ENCODE measurements at regions not wholly inside any gene's neighbourhood (a gene's known extent, or its start where the extent isn't known, plus 50 kb on each side); places are given as distances from the start of the nearest gene placed in this dataset.
"Not testable (repeated sequence)": the region's sequence is repeated elsewhere in the genome, so short reads cannot be mapped to it uniquely, and the experiment has no call there.

DNA sequence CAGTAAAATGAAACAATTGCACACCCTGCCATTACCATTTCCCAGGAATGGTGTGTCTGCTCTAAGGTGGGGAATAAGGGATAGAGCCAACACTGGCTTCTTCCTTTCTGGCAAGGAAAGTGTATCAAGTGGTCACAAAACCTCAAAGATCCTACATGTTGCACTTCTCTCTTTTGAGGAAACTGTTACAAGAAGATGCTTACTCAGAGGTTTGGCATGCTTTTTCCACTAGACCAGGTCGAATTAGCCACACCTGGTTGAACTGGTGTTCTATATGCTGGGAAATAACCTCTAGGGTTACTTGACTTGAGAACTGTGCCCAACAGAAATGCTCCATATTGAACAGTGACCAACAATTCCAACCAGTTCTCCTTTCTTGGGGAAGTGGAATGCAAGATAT is 102.9 kb downstream of the LRRN1 start:
- no peaks in the 10 kb centered on the region for H3K4me1 ChIP-seq (ENCODE audit: control insufficient read depth in 5 of 5, insufficient read depth in 5 of 5, low read length in 5 of 5)
- H3K9me3 ChIP-seq (ENCODE audit: control insufficient read depth in 5 of 5, low read length in 5 of 5), result peaks cover 0 to 3% (median 0%) of the 10 kb centered on the region in 5 donors
- no peaks in the 10 kb centered on the region for H3K36me3 ChIP-seq (ENCODE audit: control insufficient read depth in 5 of 5, insufficient read depth in 5 of 5, low read length in 5 of 5)
- H3K9ac ChIP-seq (ENCODE audit: low read length in 5 of 5), result no peak overlapping the region
- no peaks in the 10 kb centered on the region for H3K27me3 ChIP-seq (ENCODE audit: control insufficient read depth in 5 of 5, insufficient read depth in 4 of 5, low read length in 5 of 5)
- no peak overlapping the region for H3K4me3 ChIP-seq (ENCODE audit: low read depth in 1 of 5, low read length in 5 of 5)
- H3K27ac ChIP-seq (ENCODE audit: low read depth, low read length), result no peak overlapping the region

DNA sequence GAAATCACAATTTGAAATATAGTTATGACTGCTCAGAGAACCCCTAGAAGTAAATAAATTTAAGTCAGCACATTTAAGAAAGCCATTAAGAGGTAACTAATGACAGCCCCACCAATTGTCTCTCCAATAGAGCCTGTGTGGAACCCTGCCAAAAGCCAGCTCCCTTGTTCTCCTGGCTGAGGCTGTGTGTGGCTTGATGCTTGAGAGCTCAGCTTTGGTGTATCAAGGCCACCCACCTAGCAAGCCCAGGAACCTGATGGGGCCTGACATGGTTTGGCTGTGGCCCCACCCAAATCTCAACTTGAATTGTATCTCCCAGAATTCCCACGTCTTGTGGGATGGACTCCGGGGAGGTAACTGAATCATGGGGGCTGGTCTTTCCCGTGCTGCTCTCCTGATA is 106.9 kb downstream of the LRRN1 start:
- Histone ChIP-seq H3K9ac (ENCODE audit: low read length in 5 of 5) (no peak overlapping the region), H3K27ac (ENCODE audit: low read depth, low read length) (no peak overlapping the region), H3K27me3 (ENCODE audit: control insufficient read depth in 5 of 5, insufficient read depth in 4 of 5, low read length in 5 of 5) (no peaks in the 10 kb centered on the region), H3K36me3 (ENCODE audit: control insufficient read depth in 5 of 5, insufficient read depth in 5 of 5, low read length in 5 of 5) (no peaks in the 10 kb centered on the region), H3K4me1 (ENCODE audit: control insufficient read depth in 5 of 5, insufficient read depth in 5 of 5, low read length in 5 of 5) (no peaks in the 10 kb centered on the region), H3K4me3 (ENCODE audit: low read depth in 1 of 5, low read length in 5 of 5) (no peak overlapping the region), H3K9me3 (ENCODE audit: control insufficient read depth in 5 of 5, low read length in 5 of 5) (no peaks in the 10 kb centered on the region)

DNA sequence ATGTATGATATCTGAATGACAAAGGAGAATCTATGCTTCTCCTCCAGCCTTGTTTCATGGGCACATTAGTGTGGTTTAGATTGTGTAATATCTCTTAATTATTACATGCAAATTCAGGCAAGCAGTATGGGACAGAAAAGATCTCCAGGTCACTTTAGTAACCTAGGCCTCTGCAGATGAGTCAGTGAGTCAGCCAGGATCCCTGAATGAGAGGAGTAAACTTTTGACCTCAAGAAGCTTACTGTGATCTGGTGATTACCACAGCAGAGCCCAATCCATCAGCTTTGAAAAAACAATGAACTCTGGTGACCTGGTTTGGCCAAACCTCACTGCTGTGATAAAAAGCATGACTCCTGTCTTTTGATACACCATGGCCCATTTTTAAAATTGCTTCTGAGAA is 107.8 kb downstream of the LRRN1 start:
- Histone ChIP-seq H3K4me1 (ENCODE audit: control insufficient read depth in 5 of 5, insufficient read depth in 5 of 5, low read length in 5 of 5) (no peaks in the 10 kb centered on the region), H3K27ac (ENCODE audit: low read depth, low read length) (no peak overlapping the region), H3K27me3 (ENCODE audit: control insufficient read depth in 5 of 5, insufficient read depth in 4 of 5, low read length in 5 of 5) (no peaks in the 10 kb centered on the region), H3K4me3 (ENCODE audit: low read depth in 1 of 5, low read length in 5 of 5) (no peak overlapping the region), H3K9me3 (ENCODE audit: control insufficient read depth in 5 of 5, low read length in 5 of 5) (no peaks in the 10 kb centered on the region), H3K36me3 (ENCODE audit: control insufficient read depth in 5 of 5, insufficient read depth in 5 of 5, low read length in 5 of 5) (no peaks in the 10 kb centered on the region), H3K9ac (ENCODE audit: low read length in 5 of 5) (no peak overlapping the region)

DNA sequence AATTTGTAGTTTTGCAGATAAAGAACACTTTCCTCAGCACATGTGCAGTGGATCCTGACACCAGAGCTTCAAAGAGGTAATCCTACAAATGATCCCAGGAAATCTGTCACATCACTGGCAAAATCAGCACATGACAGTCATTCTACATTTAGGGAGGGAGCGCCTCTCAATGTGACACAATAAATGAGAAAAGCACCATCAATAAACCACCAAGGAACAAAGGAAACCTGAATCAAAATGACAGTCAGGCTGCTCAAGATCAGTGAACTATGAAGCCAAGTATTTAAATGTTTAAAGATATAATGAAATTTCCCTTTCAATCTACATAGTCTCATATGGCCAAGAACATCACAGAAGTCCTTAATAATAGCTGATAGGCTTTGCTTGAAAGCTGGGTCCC is 119.5 kb downstream of the LRRN1 start:
- Histone ChIP-seq H3K4me1 (ENCODE audit: control insufficient read depth in 5 of 5, insufficient read depth in 5 of 5, low read length in 5 of 5) (no peaks in the 10 kb centered on the region), H3K27me3 (ENCODE audit: control insufficient read depth in 5 of 5, insufficient read depth in 4 of 5, low read length in 5 of 5) (no peaks in the 10 kb centered on the region), H3K9me3 (ENCODE audit: control insufficient read depth in 5 of 5, low read length in 5 of 5) (no peaks in the 10 kb centered on the region), H3K9ac (ENCODE audit: low read length in 5 of 5) (no peak overlapping the region), H3K4me3 (ENCODE audit: low read depth in 1 of 5, low read length in 5 of 5) (no peak overlapping the region), H3K36me3 (ENCODE audit: control insufficient read depth in 5 of 5, insufficient read depth in 5 of 5, low read length in 5 of 5) (no peaks in the 10 kb centered on the region), H3K27ac (ENCODE audit: low read depth, low read length) (no peak overlapping the region)

DNA sequence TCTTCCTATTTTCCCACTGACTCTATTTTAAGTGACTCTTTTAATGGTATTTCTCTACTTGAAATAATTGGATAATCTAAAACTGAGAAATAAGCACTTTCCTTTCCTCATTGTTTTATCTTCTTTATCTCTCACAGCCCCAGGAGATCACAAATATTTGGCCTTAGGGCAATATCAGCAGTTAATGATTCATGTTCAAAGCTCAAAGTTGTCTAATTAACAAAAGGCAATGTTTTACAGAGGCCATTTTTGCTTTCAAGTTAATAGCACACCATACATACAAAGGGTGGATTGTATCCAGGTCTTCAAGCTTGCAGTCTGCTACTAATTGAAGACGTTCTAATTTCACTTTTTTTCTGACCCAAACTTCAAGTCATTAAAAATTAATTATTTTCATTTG is 120.1 kb downstream of the LRRN1 start:
- Histone ChIP-seq H3K9ac (ENCODE audit: low read length in 5 of 5) (no peak overlapping the region), H3K4me1 (ENCODE audit: control insufficient read depth in 5 of 5, insufficient read depth in 5 of 5, low read length in 5 of 5) (no peaks in the 10 kb centered on the region), H3K9me3 (ENCODE audit: control insufficient read depth in 5 of 5, low read length in 5 of 5) (no peaks in the 10 kb centered on the region), H3K27me3 (ENCODE audit: control insufficient read depth in 5 of 5, insufficient read depth in 4 of 5, low read length in 5 of 5) (no peaks in the 10 kb centered on the region), H3K36me3 (ENCODE audit: control insufficient read depth in 5 of 5, insufficient read depth in 5 of 5, low read length in 5 of 5) (no peaks in the 10 kb centered on the region), H3K4me3 (ENCODE audit: low read depth in 1 of 5, low read length in 5 of 5) (no peak overlapping the region), H3K27ac (ENCODE audit: low read depth, low read length) (no peak overlapping the region)

DNA sequence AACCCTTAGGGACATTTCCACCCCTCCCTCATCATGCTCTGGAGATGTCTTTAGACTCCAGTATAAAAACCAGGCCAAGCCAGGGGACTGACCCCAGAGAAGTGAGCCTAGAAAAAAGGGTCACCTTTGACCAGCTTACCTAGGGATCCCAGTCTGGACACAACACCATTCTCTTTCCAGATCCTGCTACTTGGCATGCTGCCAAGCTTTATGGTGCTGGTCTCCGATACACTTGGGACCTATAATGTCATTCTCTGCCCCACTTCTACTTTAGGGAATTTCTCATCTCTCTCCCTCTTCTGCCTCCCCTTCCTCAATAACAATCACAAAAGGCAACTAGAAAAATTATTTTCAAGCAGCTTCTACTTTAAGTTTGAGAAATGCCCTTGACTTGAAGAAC is 124.4 kb downstream of the LRRN1 start:
- H3K4me3 ChIP-seq (ENCODE audit: low read depth in 1 of 5, low read length in 5 of 5), result no peak overlapping the region
- H3K4me1 ChIP-seq (ENCODE audit: control insufficient read depth in 5 of 5, insufficient read depth in 5 of 5, low read length in 5 of 5), result no peaks in the 10 kb centered on the region
- H3K27me3 ChIP-seq (ENCODE audit: control insufficient read depth in 5 of 5, insufficient read depth in 4 of 5, low read length in 5 of 5), result no peaks in the 10 kb centered on the region
- H3K9me3 ChIP-seq (ENCODE audit: control insufficient read depth in 5 of 5, low read length in 5 of 5), result no peaks in the 10 kb centered on the region
- no peak overlapping the region for H3K27ac ChIP-seq (ENCODE audit: low read depth, low read length)
- no peak overlapping the region for H3K9ac ChIP-seq (ENCODE audit: low read length in 5 of 5)
- no peaks in the 10 kb centered on the region for H3K36me3 ChIP-seq (ENCODE audit: control insufficient read depth in 5 of 5, insufficient read depth in 5 of 5, low read length in 5 of 5)

DNA sequence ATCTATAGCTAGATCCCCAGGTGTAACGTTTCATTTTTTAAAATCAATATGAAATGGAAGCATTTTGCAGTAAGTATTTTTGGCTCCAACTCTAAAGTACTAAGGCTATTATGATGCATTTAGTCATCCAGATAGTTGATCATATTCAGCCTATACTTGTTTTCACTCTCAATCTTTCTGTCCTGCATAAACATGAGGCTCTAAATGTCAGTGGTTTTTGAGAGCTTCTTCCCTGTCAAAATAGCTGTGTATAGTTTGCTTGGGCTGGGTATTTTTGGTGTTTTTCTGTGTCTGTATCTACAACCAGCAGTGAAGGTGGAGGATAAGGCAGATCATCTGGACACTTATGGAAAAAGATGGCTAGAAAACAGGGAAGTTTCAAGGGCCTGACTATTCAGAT is 128.0 kb downstream of the LRRN1 start:
- Histone ChIP-seq H3K27me3 (ENCODE audit: control insufficient read depth in 5 of 5, insufficient read depth in 4 of 5, low read length in 5 of 5) (no peaks in the 10 kb centered on the region), H3K9ac (ENCODE audit: low read length in 5 of 5) (no peak overlapping the region), H3K4me1 (ENCODE audit: control insufficient read depth in 5 of 5, insufficient read depth in 5 of 5, low read length in 5 of 5) (no peaks in the 10 kb centered on the region), H3K36me3 (ENCODE audit: control insufficient read depth in 5 of 5, insufficient read depth in 5 of 5, low read length in 5 of 5) (peaks cover 0 to 4% (median 0%) of the 10 kb centered on the region in 5 donors), H3K27ac (ENCODE audit: low read depth, low read length) (no peak overlapping the region), H3K4me3 (ENCODE audit: low read depth in 1 of 5, low read length in 5 of 5) (no peak overlapping the region), H3K9me3 (ENCODE audit: control insufficient read depth in 5 of 5, low read length in 5 of 5) (peaks cover 0 to 16% (median 11%) of the 10 kb centered on the region in 5 donors)

DNA sequence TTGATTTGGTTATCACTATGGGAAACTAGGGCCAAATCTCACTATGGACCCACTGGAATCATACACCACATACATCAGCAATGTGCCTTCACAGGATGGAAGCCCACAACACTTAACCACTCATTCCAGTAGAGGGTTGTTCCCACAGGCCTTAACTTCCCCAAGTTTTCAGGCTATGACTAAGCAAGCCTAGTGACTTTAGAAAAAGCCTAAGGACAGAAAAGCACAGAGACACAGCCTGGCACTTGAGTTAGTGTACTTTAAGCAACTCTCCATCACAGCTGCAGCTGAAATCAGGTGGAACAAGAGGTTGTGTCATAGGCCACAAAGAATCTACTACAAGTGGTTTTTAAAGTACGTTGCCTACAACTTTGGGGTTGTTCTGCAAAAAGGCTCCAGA is 128.7 kb downstream of the LRRN1 start:
- Histone ChIP-seq H3K9me3 (ENCODE audit: control insufficient read depth in 5 of 5, low read length in 5 of 5) (peaks cover 0 to 16% (median 11%) of the 10 kb centered on the region in 5 donors), H3K27ac (ENCODE audit: low read depth, low read length) (no peak overlapping the region), H3K27me3 (ENCODE audit: control insufficient read depth in 5 of 5, insufficient read depth in 4 of 5, low read length in 5 of 5) (no peaks in the 10 kb centered on the region), H3K36me3 (ENCODE audit: control insufficient read depth in 5 of 5, insufficient read depth in 5 of 5, low read length in 5 of 5) (peaks cover 0 to 4% (median 0%) of the 10 kb centered on the region in 5 donors), H3K9ac (ENCODE audit: low read length in 5 of 5) (no peak overlapping the region), H3K4me3 (ENCODE audit: low read depth in 1 of 5, low read length in 5 of 5) (no peak overlapping the region), H3K4me1 (ENCODE audit: control insufficient read depth in 5 of 5, insufficient read depth in 5 of 5, low read length in 5 of 5) (no peaks in the 10 kb centered on the region)

DNA sequence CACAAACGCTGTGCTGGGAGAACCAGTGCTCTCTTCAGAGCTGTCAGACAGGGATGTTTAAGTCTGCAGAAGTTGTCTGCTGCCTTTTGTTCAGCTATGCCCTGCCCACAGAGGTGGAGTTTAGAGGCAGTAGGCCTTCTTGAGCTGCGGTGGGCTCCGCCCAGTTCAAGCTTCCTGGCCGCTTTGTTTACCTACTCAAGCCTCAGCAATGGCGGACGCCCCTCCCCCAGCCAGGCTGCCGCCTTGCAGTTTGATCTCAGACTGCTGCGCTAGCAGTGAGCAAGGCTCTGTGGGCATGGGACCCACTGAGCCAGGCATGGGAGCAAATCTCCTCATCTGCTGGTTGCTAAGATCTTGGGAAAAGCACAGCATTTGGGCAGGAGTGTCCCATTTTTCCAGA is 142.1 kb downstream of the LRRN1 start:
- peaks cover 0 to 11% (median 8%) of the 10 kb centered on the region in 5 donors for H3K9me3 ChIP-seq (ENCODE audit: control insufficient read depth in 5 of 5, low read length in 5 of 5)
- H3K4me3 ChIP-seq (ENCODE audit: low read depth in 1 of 5, low read length in 5 of 5); H3K27me3 ChIP-seq (ENCODE audit: control insufficient read depth in 5 of 5, insufficient read depth in 4 of 5, low read length in 5 of 5); H3K27ac ChIP-seq (ENCODE audit: low read depth, low read length); H3K9ac ChIP-seq (ENCODE audit: low read length in 5 of 5); H3K4me1 ChIP-seq (ENCODE audit: control insufficient read depth in 5 of 5, insufficient read depth in 5 of 5, low read length in 5 of 5); H3K36me3 ChIP-seq (ENCODE audit: control insufficient read depth in 5 of 5, insufficient read depth in 5 of 5, low read length in 5 of 5): not testable (repeated sequence)

DNA sequence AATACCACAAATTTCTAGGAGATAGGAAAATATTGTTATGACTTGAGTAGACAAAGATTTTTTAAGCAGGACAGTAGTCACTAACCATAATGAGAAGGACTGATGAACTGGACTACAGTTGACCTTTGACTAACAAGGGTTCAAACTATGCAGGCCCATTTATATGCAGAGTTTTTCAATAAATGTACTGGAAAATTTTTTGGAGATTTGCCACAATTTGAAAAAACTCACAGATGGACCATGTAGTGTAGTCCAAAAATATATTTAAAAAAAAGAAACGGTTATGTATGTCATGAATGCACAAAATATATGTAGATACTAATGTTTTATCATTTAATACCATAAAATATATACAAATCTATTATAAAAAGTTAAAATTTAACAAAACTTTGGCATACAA is 151.8 kb downstream of the LRRN1 start:
- Histone ChIP-seq H3K36me3 (ENCODE audit: control insufficient read depth in 5 of 5, insufficient read depth in 5 of 5, low read length in 5 of 5) (no peaks in the 10 kb centered on the region), H3K27me3 (ENCODE audit: control insufficient read depth in 5 of 5, insufficient read depth in 4 of 5, low read length in 5 of 5) (no peaks in the 10 kb centered on the region), H3K9ac (ENCODE audit: low read length in 5 of 5) (no peak overlapping the region), H3K4me1 (ENCODE audit: control insufficient read depth in 5 of 5, insufficient read depth in 5 of 5, low read length in 5 of 5) (no peaks in the 10 kb centered on the region), H3K4me3 (ENCODE audit: low read depth in 1 of 5, low read length in 5 of 5) (no peak overlapping the region), H3K9me3 (ENCODE audit: control insufficient read depth in 5 of 5, low read length in 5 of 5) (no peaks in the 10 kb centered on the region), H3K27ac (ENCODE audit: low read depth, low read length) (no peak overlapping the region)

DNA sequence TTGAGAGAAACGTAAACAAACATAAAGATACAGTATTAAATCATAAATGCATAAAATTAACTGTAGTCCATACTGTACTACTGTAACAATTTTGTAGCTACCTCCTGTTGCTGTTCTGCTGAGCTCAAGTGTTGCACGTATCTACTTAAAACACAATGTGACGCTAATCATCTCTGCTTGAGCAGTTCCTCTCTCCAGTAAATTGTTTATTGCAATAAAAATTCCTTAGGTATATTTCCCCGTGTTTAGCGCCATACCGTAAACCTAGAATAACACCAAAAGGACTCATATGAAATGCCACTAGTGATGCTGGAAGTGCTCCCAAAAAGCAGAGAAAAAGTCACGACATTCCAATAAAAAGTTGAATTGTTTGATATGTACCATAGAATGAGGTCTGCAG is 152.3 kb downstream of the LRRN1 start:
- Histone ChIP-seq H3K4me3 (ENCODE audit: low read depth in 1 of 5, low read length in 5 of 5) (no peak overlapping the region), H3K27me3 (ENCODE audit: control insufficient read depth in 5 of 5, insufficient read depth in 4 of 5, low read length in 5 of 5) (no peaks in the 10 kb centered on the region), H3K36me3 (ENCODE audit: control insufficient read depth in 5 of 5, insufficient read depth in 5 of 5, low read length in 5 of 5) (no peaks in the 10 kb centered on the region), H3K4me1 (ENCODE audit: control insufficient read depth in 5 of 5, insufficient read depth in 5 of 5, low read length in 5 of 5) (no peaks in the 10 kb centered on the region), H3K27ac (ENCODE audit: low read depth, low read length) (no peak overlapping the region), H3K9ac (ENCODE audit: low read length in 5 of 5) (no peak overlapping the region), H3K9me3 (ENCODE audit: control insufficient read depth in 5 of 5, low read length in 5 of 5) (no peaks in the 10 kb centered on the region)
